Panc1 (cell line): ENCODE measurements at regions not wholly inside any gene's neighbourhood (a gene's known extent, or its start where the extent isn't known, plus 50 kb on each side); places are given as distances from the start of the nearest gene placed in this dataset.

Experiments
- ATAC-seq: fragments of 200-7000 bp; cut with Tn5 transposase; 2 replicates; pipeline ENCODE4 v1.9.1; 2020; ENCODE audit warnings: mild to moderate bottlenecking, moderate library complexity
- BruUV-seq: library from RNA; stranded (reverse); fragments of 400-500 nt; replicated peaks from 2 replicates; lab custom pipeline; 2021; lab: Mats Ljungman, UMichigan
- CTCF ChIA-PET: fragments of 300-600 bp; sonication (Branson Sonifier 250); formaldehyde crosslinking; loops from one replicate; lab custom pipeline; 2022; ENCODE audit warnings: antibody characterized with exemption; lab: Charles Lee
- POLR2A ChIA-PET: fragments of 300-600 bp; sonication (Branson Sonifier 250); formaldehyde crosslinking; loops from one replicate; lab custom pipeline; 2022; ENCODE audit warnings: antibody characterized with exemption; lab: Charles Lee
- DNase-seq: peaks from one replicate; pipeline ENCODE4 v3.0.0-alpha.2; 2010; ENCODE audit warnings: low read depth, low spot score
- H3K27ac ChIP-seq: 2 replicates; pipeline ENCODE4 v1.5.1; 2011; ENCODE audit warnings: mild to moderate bottlenecking, low read length, inconsistent platforms
- H3K27me3 ChIP-seq: fragments of 200-500 bp; sonication (Bioruptor generic); 2 replicates; pipeline ENCODE4 v1.6.0; 2014; ENCODE audit warnings: low read length, inconsistent platforms; ENCODE audit not compliant: control insufficient read depth, insufficient read depth
- H3K36me3 ChIP-seq: fragments of 200-500 bp; sonication (Bioruptor generic); 2 replicates; pipeline ENCODE4 v1.5.1; 2014; ENCODE audit warnings: inconsistent platforms, mild to moderate bottlenecking, low read length, moderate library complexity; ENCODE audit not compliant: control insufficient read depth, insufficient read depth
- H3K4me1 ChIP-seq: 2 replicates; pipeline ENCODE4 v1.5.1; 2011; ENCODE audit warnings: inconsistent platforms, mild to moderate bottlenecking, low read length, moderate library complexity; ENCODE audit not compliant: control insufficient read depth, insufficient read depth
- H3K4me3 ChIP-seq, 2 experiments: 2 replicates each; pipeline ENCODE4 v1.5.1; 2011 to 2012; ENCODE audit warnings: low read depth in 2 of 2, low read length in 2 of 2, mild to moderate bottlenecking in 2 of 2, inconsistent platforms in 1 of 2, moderate library complexity in 1 of 2
- H3K9me3 ChIP-seq: fragments of 200-500 bp; sonication (Bioruptor generic); 2 replicates; pipeline ENCODE4 v1.5.1; 2014; ENCODE audit warnings: low read depth, mild to moderate bottlenecking, inconsistent platforms, low read length, moderate library complexity; ENCODE audit not compliant: control insufficient read depth, insufficient read depth
- POLR2AphosphoS5 ChIP-seq: IDR thresholded peaks from 2 replicates; pipeline ENCODE4 v1.6.1; 2012; ENCODE audit warnings: mild to moderate bottlenecking, low read depth, low read length, moderate library complexity
- SIN3A ChIP-seq: IDR thresholded peaks from 2 replicates; pipeline ENCODE4 v1.6.1; 2012; ENCODE audit warnings: low read depth, mild to moderate bottlenecking, low read length, moderate library complexity, borderline replicate concordance; ENCODE audit not compliant: insufficient read depth
- TCF7L2 ChIP-seq: IDR thresholded peaks from 2 replicates; pipeline ENCODE4 v1.6.1; 2011; ENCODE audit warnings: mild to moderate bottlenecking, low read depth, low read length, inconsistent platforms
- in situ Hi-C: cut with HindIII; loops from 2 replicates; pipeline ENCODE4 v1.10.0; 2016; ENCODE audit warnings: low sequenced_read_pairs, low pct_unique_long_range_greater_than_20kb
- intact Hi-C: fragments of 100-400 bp; cut with micrococcal nuclease; formaldehyde crosslinking; loops from one replicate; pipeline ENCODE4 v1.10.0; 2022; ENCODE audit not compliant: unreplicated experiment
- TF ChIP-seq, protein P1 (sequence below), 2 experiments: IDR thresholded peaks; 2 replicates each; pipeline ENCODE4 v1.6.1; 2011 to 2012; ENCODE audit warnings: low read depth in 2 of 2, control low read depth in 1 of 2, low read length in 1 of 2, mild to moderate bottlenecking in 1 of 2, moderate library complexity in 1 of 2; ENCODE audit not compliant: insufficient read depth in 1 of 2
- TF ChIP-seq, protein P2 (sequence below): fragments of 450-650 bp; IDR thresholded peaks from 2 replicates; pipeline ENCODE4 v1.5.1; 2017; ENCODE audit warnings: mild to moderate bottlenecking

DNA sequence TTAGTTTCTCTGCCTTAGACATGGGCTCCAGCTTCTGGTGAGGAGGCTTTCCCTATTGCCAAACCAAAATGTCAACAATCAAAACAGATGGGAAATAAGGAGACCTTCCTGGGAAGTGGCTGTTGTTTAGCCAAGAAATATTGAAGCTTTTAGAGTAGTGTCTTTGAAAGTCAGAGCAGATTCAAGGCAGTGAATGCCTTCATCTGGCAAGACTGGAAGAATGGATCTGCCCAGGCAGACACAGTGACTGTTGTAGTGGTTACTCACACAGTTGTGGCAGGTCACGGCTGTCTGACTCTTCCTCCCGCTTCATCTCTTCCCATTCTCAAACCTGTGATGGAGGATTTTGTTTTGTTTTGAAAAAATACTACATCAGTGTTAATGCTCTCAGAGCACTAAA, 154.1 kb upstream of the ADO start:
- DNase-seq (no peak), ATAC-seq (no peak)
- H3K27me3 ChIP-seq: no peaks in the 10 kb centered on the region
- no peak overlapping the region for H3K4me3 ChIP-seq
- no peak overlapping the region for H3K27ac ChIP-seq
- no peaks in the 10 kb centered on the region for H3K36me3 ChIP-seq
- no TSS peak for BruUV-seq
- H3K9me3 ChIP-seq: no peaks in the 10 kb centered on the region
- intact Hi-C loops (no loop called here), in situ Hi-C loops (no loop called here)
- TF ChIP-seq TCF7L2 (no peak), POLR2AphosphoS5 (no peak), SIN3A (no peak)
- TF ChIP-seq, protein P1, sequence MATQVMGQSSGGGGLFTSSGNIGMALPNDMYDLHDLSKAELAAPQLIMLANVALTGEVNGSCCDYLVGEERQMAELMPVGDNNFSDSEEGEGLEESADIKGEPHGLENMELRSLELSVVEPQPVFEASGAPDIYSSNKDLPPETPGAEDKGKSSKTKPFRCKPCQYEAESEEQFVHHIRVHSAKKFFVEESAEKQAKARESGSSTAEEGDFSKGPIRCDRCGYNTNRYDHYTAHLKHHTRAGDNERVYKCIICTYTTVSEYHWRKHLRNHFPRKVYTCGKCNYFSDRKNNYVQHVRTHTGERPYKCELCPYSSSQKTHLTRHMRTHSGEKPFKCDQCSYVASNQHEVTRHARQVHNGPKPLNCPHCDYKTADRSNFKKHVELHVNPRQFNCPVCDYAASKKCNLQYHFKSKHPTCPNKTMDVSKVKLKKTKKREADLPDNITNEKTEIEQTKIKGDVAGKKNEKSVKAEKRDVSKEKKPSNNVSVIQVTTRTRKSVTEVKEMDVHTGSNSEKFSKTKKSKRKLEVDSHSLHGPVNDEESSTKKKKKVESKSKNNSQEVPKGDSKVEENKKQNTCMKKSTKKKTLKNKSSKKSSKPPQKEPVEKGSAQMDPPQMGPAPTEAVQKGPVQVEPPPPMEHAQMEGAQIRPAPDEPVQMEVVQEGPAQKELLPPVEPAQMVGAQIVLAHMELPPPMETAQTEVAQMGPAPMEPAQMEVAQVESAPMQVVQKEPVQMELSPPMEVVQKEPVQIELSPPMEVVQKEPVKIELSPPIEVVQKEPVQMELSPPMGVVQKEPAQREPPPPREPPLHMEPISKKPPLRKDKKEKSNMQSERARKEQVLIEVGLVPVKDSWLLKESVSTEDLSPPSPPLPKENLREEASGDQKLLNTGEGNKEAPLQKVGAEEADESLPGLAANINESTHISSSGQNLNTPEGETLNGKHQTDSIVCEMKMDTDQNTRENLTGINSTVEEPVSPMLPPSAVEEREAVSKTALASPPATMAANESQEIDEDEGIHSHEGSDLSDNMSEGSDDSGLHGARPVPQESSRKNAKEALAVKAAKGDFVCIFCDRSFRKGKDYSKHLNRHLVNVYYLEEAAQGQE (IDR thresholded peaks at IDR 0.05; ENCODE audit: insufficient read depth in 1 of 2, low read depth in 2 of 2, low read length in 1 of 2): no peak
- TF ChIP-seq, protein P2, sequence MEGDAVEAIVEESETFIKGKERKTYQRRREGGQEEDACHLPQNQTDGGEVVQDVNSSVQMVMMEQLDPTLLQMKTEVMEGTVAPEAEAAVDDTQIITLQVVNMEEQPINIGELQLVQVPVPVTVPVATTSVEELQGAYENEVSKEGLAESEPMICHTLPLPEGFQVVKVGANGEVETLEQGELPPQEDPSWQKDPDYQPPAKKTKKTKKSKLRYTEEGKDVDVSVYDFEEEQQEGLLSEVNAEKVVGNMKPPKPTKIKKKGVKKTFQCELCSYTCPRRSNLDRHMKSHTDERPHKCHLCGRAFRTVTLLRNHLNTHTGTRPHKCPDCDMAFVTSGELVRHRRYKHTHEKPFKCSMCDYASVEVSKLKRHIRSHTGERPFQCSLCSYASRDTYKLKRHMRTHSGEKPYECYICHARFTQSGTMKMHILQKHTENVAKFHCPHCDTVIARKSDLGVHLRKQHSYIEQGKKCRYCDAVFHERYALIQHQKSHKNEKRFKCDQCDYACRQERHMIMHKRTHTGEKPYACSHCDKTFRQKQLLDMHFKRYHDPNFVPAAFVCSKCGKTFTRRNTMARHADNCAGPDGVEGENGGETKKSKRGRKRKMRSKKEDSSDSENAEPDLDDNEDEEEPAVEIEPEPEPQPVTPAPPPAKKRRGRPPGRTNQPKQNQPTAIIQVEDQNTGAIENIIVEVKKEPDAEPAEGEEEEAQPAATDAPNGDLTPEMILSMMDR: no peak
- CTCF ChIA-PET: no interaction called here
- H3K4me1 ChIP-seq: no peaks in the 10 kb centered on the region
- POLR2A ChIA-PET: no interaction called here

DNA sequence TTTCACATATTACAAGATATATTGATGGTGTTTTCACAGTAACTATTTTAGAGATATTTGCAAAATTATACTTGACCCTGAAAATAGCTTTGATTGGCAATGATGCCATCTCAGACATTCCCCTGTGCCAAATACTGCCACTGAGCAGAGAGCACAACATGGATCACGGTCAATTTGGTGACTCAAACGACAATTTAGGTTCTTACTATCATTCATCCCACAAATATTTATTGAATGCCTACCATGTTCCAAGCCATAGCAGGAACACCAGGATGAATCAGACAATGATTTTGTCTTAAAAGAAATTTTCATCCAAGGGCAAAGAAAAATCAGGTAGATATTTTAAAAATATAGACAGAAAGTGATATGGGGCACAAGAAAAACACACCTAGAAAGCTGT, 153.2 kb upstream of the ADO start:
- no peaks in the 10 kb centered on the region for H3K27me3 ChIP-seq
- in situ Hi-C loops: no loop called here
- POLR2A ChIA-PET: no interaction called here

More for the DNA sequence above, 153.2 kb upstream of the ADO start:
- DNase-seq: no peak
- ATAC-seq: no peak
- BruUV-seq: no TSS peak
- H3K27ac ChIP-seq: no peak overlapping the region
- intact Hi-C loops: no loop called here
- H3K36me3 ChIP-seq: no peaks in the 10 kb centered on the region
- CTCF ChIA-PET: no interaction called here
- H3K4me3 ChIP-seq: no peak overlapping the region
- TF ChIP-seq, protein P2: no peak
- TF ChIP-seq SIN3A (no peak), TCF7L2 (no peak), POLR2AphosphoS5 (no peak)
- TF ChIP-seq, protein P1 (IDR thresholded peaks at IDR 0.05; ENCODE audit: insufficient read depth in 1 of 2, low read depth in 2 of 2, low read length in 1 of 2): no peak
- H3K4me1 ChIP-seq: no peaks in the 10 kb centered on the region
- no peaks in the 10 kb centered on the region for H3K9me3 ChIP-seq
